TTC549 (cell line): ENCODE measurements at regions not wholly inside any gene's neighbourhood (a gene's known extent, or its start where the extent isn't known, plus 50 kb on each side); places are given as distances from the start of the nearest gene placed in this dataset.
"Not testable (repeated sequence)": the region's sequence is repeated elsewhere in the genome, so short reads cannot be mapped to it uniquely, and the experiment has no call there.

Experiments used
- FAIRE-seq: peaks from 2 replicates; lab custom pipeline; 2012; peaks lifted over from hg19 to GRCh38; lab: Jason Lieb, UNC

- not testable (repeated sequence) for FAIRE-seq
Observed at GRCh38 chr12:86555491-86555890, 299.3 kb upstream of the MGAT4C start.

GRCh38 chr12:86551146-86551571, 295.0 kb upstream of the MGAT4C start:
- FAIRE-seq = no peak

GRCh38 chr12:86550218-86551145, 294.3 kb upstream of the MGAT4C start:
- FAIRE-seq = no peak

GRCh38 chr12:86543716-86544115, 287.5 kb upstream of the MGAT4C start:
- FAIRE-seq = no peak

GRCh38 chr12:86530996-86531655, 274.9 kb upstream of the MGAT4C start:
- FAIRE-seq = no peak

GRCh38 chr12:86526060-86526595, 269.9 kb upstream of the MGAT4C start:
- FAIRE-seq = no peak

- FAIRE-seq = no peak
Observed at GRCh38 chr12:86523844-86524243, 267.7 kb upstream of the MGAT4C start.

GRCh38 chr12:86521870-86522269, 265.7 kb upstream of the MGAT4C start:
- no peak for FAIRE-seq

- FAIRE-seq = no peak
Observed at GRCh38 chr12:86513226-86513625, 257.0 kb upstream of the MGAT4C start.

- FAIRE-seq = no peak
Observed at GRCh38 chr12:86496595-86496994, 240.4 kb upstream of the MGAT4C start.

- FAIRE-seq = no peak
Observed at GRCh38 chr12:86484473-86484872, 228.3 kb upstream of the MGAT4C start.

- FAIRE-seq = no peak
Observed at GRCh38 chr12:86473231-86473630, 217.0 kb upstream of the MGAT4C start.

- no peak for FAIRE-seq
Observed at GRCh38 chr12:86456776-86457175, 200.6 kb upstream of the MGAT4C start.

- FAIRE-seq = no peak
Observed at GRCh38 chr12:86456241-86456640, 200.1 kb upstream of the MGAT4C start.

- no peak for FAIRE-seq
Observed at GRCh38 chr12:86445356-86445755, 189.2 kb upstream of the MGAT4C start.

- no peak for FAIRE-seq
Observed at GRCh38 chr12:86435053-86435452, 178.9 kb upstream of the MGAT4C start.

GRCh38 chr12:86429824-86430223, 173.6 kb upstream of the MGAT4C start:
- no peak for FAIRE-seq

GRCh38 chr12:86421333-86421732, 165.1 kb upstream of the MGAT4C start:
- FAIRE-seq = no peak

GRCh38 chr12:86414201-86414600, 158.0 kb upstream of the MGAT4C start:
- FAIRE-seq = no peak

- no peak for FAIRE-seq
Observed at GRCh38 chr12:86411710-86412109, 155.5 kb upstream of the MGAT4C start.

- no peak for FAIRE-seq
Observed at GRCh38 chr12:86407620-86408208, 151.5 kb upstream of the MGAT4C start.

- FAIRE-seq = no peak
Observed at GRCh38 chr12:86389949-86390348, 133.8 kb upstream of the MGAT4C start.

- no peak for FAIRE-seq
Observed at GRCh38 chr12:86387591-86388145, 131.5 kb upstream of the MGAT4C start.
